Ishikawa (cell line): ENCODE measurements at regions not wholly inside any gene's neighbourhood (a gene's known extent, or its start where the extent isn't known, plus 50 kb on each side); places are given as distances from the start of the nearest gene placed in this dataset.

ENCODE experiments used
- CEBPB ChIP-seq: IDR thresholded peaks from 2 replicates; pipeline ENCODE4 v1.6.1; 2012
- NFIC ChIP-seq: IDR thresholded peaks from 2 replicates; pipeline ENCODE4 v1.6.1; 2012
- TAF1 ChIP-seq: IDR thresholded peaks from 2 replicates; pipeline ENCODE4 v1.6.1; 2012; ENCODE audit warnings: low read depth, mild to moderate bottlenecking
- TF ChIP-seq, protein P1 (sequence below): IDR thresholded peaks from 2 replicates; pipeline ENCODE4 v1.6.1; 2012; ENCODE audit warnings: low read depth, mild to moderate bottlenecking

- TF ChIP-seq TAF1 (no peak), CEBPB (no peak), NFIC (no peak)
- TF ChIP-seq, protein P1, sequence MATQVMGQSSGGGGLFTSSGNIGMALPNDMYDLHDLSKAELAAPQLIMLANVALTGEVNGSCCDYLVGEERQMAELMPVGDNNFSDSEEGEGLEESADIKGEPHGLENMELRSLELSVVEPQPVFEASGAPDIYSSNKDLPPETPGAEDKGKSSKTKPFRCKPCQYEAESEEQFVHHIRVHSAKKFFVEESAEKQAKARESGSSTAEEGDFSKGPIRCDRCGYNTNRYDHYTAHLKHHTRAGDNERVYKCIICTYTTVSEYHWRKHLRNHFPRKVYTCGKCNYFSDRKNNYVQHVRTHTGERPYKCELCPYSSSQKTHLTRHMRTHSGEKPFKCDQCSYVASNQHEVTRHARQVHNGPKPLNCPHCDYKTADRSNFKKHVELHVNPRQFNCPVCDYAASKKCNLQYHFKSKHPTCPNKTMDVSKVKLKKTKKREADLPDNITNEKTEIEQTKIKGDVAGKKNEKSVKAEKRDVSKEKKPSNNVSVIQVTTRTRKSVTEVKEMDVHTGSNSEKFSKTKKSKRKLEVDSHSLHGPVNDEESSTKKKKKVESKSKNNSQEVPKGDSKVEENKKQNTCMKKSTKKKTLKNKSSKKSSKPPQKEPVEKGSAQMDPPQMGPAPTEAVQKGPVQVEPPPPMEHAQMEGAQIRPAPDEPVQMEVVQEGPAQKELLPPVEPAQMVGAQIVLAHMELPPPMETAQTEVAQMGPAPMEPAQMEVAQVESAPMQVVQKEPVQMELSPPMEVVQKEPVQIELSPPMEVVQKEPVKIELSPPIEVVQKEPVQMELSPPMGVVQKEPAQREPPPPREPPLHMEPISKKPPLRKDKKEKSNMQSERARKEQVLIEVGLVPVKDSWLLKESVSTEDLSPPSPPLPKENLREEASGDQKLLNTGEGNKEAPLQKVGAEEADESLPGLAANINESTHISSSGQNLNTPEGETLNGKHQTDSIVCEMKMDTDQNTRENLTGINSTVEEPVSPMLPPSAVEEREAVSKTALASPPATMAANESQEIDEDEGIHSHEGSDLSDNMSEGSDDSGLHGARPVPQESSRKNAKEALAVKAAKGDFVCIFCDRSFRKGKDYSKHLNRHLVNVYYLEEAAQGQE, result no peak
These were observed 449.0 kb upstream of the RGS18 start for GRCh38 chr1:191709215-191709614.
